ENCODE measurements at regions not wholly inside any gene's neighbourhood (a gene's known extent, or its start where the extent isn't known, plus 50 kb on each side); places are given as distances from the start of the nearest gene placed in this dataset.

DNA sequence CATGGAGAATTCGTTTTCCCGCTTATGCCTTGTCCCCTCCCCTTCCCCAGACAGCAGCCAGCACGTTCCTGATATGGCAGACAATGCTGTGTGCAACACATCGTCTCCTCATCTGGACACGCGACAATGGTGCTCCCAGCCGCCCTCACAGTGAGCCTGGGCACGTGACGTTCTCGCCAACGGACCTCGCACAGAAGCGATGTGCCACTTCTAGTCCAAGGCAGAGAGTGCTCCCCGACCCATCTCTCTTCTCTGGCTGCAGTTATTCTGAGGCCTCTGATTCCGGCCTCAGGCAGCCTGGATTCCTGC is 505.4 kb downstream of the EIPR1 start:
- DNase-seq (ENCODE audit: low read depth in 2 of 2): no peak

DNA sequence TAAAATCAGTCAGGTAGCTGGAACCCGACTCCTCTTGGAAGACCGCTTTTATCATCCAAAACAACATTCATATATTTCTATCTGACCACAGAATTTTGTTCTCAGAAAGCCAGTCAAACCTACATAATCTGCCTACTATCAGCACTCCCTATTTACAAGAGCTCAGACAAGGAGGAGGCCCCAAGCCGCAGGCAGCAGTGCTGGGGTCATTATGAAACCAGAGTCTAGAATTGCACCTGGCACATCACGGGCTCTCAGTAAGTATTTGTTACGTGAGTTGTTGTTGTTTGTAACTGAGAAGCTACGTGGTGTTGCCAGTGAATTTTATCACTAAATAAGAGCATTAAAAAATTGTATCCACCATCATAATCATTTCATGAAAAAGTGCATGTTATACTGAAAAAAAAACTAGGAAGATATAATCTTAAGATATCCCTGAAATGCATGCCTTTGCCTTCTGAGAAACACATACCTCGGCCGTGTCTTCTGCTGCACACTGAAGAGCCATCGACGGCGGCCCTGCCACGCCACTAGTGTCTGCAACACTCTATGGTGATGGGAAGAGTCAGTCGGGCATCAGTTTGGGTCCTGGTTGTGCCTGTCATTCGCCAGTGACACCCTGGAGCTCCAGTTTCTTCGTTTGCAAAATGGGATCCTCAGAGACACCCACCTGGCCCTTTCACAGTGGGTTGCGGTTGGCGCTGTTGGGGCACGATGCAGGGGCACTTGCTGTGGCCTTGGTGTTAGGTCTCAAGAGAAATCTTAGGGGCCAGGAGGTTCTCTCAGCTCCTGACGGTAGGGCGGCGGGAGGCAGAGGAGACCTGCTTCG is 505.9 kb downstream of the EIPR1 start:
- no peak for DNase-seq (ENCODE audit: low read depth in 2 of 2)

DNA sequence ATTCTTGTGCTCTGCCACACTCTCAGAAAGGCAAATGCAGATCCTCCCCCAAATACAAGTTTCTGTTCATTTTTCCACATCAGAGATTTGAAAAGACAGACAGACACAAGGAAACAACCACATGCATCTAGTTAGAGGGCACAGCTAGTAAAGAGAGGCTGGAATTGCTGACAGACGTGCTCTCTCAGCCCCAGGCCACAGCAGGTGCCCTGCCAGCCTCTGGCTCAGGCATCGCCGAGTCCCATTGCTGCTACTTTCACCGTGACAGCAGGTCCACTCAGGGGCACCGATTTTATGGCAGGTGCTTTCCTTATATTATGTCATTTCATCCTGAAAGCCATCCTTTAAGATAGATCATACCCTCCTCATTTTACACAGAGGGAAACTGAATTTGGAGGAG is 507.5 kb downstream of the EIPR1 start:
- no peak for DNase-seq (ENCODE audit: low read depth in 2 of 2)

DNA sequence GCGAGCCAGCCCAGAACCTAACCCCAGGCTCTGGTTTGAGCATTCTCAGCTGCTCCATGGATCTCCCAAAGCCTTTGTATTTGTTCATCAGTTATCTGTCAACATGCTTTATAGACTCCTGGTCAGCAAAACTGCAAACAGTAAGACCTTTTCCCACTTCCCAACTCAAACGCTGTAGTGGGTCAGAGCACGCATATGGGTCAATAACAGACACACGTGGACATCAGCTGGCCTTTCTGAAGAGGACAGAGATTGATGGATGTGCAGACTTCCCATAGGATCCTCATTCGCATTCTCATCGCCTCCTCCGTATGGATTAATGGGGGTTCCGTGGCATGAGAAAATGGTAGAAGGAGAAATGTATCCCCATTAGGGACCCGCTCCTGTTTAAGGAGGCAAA is 508.1 kb downstream of the EIPR1 start:
- DNase-seq (ENCODE audit: low read depth in 2 of 2): no peak

DNA sequence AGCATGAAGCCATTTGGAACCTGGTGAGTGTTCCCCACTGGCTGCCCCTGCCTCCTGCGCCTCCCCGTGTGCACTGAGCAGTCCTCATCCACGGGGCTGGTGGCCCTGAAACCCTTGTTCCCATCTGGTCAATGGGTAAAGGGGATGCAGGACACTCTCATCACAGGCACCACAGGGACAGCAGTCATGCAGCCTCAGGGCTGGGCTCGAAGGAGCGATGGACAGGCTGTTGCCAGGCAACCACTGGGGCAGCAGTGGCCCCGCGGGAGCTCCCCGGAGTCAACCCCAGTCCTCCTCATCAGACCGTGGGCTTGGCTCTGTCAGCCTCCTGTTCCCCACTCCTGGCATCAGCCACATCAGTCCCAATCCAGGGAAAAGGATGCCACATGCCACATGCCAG is 509.5 kb downstream of the EIPR1 start:
- no peak for DNase-seq (ENCODE audit: low read depth in 2 of 2)

DNA sequence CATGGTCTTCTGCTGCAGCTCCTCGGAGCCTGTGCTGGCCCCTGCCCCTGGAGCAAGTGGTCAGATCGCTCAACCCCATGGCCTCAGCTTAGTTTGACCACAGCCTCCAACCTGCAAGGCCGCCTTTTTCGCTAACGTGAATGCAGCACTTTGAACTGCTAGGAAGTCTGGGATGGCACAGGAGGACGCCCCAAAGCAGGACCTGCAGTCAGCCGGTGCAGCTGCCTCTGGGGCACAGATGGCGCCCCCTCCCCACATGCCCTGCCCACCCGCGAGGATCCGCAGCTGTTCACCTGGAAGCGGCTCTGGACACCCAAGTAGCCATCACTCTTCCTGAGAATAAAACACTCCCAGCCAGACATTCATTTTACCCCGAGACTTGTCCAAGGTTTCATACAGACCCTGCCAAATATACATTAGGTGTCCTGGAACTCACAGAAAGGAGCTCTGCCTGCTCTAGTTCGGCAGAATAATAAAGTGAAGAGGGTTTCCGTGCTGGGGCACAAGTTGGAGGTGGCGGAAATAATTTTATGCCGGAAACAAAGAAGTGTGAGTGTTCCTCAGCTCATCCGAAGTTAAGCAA is 510.1 kb downstream of the EIPR1 start:
- DNase-seq (ENCODE audit: low read depth in 2 of 2): no peak

DNA sequence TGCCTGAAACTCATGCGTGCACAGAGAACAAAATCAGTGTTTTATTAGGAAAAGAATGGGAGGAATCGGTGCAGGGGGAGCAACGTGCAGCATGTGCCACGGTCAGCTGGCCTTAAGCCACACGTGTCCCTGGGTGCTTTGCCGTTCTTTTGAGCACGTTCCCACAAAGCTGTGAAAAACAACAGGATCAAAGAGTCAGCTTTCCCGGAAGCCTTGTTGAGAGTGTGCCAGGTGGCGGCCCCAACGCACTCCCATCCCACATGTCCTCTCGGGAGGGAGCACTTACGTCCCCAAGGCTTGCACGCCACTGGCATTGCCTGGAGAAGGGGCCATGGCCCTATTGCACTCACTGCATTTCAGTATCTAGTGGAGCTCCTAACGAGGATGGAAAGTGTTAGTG is 511.2 kb downstream of the EIPR1 start:
- DNase-seq (ENCODE audit: low read depth in 2 of 2): no peak

DNA sequence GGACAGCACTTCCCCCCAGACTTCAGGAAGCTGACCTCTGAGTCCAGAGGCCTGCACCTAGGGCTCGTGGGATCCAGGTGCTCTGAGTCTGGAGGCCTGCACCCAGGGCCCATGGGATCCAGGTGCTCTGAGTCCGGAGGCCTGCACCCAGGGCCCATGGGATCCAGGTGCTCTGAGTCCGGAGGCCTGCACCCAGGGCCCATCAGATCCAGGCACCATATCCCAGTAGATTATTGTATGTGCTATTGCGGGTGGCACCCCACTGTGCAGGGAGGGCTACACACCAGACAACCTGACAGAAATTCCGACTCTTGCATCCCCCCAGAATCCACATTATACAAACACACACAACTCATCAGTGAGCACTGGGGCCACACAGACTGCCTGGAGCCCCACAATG is 515.2 kb downstream of the EIPR1 start:
- no peak for DNase-seq (ENCODE audit: low read depth in 2 of 2)

DNA sequence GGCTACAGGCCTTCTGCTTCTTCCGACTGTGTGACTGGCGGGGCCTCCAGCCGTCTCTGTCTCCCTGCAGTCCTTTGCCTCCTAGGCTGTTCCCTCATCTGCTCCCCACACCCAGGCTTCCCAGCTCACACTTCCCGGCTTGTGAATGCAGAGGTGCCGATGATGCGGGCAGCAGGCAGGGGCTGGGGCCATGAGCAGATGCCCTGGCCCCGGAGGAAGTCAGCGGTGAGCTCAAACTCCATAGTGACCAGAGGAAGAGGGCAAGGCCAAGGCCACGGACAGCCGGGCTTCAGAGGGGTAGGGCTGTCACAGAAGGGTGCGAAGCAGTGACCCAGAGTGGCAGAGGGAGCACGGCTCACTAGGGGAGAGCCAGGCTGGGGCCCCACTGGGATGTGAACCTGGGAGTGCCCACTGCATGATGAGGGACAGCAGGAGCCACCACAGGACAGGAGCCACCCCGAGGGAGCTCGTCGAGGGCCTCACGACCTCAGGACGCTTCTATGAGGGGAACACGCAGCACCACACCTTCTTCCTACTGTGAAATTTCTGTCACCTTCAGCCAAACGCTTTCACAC is 515.9 kb downstream of the EIPR1 start:
- no peak for DNase-seq (ENCODE audit: low read depth in 2 of 2)

DNA sequence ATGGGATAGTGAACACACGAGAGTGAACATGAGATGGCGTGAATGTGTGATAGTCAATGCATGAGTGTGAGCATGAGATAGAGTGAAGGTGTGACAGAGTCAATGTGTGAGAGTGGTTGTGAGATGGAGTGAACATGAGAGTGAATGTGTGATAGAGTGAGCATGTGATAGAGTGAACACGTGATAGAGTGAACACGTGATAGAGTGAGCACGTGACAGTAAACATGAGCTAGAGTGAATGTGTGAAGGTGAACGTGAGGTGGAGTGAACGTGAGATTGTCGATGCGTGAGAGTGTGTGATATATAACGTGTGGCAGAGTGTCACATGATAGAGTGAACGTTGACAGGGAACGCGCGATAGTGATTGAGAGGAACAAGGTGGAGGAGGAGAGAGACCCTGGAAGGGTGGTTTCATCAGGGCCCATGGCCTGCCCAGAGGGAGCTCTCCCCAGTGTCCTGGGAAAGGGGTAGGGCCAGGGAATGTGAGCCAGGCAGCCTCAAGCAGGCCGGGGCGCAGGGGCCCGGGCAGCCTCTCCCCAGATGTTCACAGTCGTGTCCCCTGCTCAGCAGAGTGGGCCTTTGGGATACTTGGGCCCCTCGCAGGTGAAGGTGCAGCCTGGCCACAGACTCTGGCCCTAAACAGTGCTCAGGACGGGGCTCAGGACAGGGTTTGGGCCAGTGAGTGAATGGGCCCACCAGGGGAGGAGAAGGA is 516.9 kb downstream of the EIPR1 start:
- no peak for DNase-seq (ENCODE audit: low read depth in 2 of 2)

DNA sequence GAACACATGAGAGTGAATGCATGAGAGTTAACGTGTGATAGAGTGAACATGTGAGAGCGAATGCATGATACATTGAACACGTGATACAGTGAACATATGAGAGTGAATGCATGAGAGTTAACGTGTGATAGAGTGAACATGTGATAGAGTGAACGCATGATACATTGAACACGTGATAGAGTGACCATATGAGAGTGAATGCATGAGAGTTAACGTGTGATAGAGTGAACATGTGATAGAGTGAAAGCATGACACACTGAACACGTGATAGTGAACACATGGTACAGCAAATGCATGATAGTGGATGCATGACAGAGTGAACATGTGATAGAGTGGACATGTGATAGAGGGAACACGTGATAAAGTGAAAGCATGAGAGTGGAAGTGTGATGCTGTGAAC is 517.9 kb downstream of the EIPR1 start:
- no peak for DNase-seq (ENCODE audit: low read depth in 2 of 2)

DNA sequence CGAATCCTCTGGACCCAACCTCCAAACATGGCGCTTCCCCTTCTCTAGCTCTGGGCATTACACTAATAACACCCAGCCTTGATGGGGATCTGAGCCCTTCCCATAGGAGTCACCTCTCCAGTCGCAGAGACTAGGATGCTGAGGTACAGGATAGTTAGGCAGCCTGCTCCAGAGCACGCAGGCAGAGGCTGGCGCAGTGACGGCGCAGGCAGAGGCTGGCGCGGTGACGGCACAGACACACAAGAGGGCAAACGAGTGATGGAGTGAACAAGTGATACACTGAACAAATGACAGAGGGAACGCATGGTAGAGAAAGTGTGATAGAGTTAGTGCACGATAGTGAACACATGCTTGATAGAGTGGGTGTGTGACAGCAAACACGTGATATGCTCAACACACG is 518.5 kb downstream of the EIPR1 start:
- no peak for DNase-seq (ENCODE audit: low read depth in 2 of 2)

DNA sequence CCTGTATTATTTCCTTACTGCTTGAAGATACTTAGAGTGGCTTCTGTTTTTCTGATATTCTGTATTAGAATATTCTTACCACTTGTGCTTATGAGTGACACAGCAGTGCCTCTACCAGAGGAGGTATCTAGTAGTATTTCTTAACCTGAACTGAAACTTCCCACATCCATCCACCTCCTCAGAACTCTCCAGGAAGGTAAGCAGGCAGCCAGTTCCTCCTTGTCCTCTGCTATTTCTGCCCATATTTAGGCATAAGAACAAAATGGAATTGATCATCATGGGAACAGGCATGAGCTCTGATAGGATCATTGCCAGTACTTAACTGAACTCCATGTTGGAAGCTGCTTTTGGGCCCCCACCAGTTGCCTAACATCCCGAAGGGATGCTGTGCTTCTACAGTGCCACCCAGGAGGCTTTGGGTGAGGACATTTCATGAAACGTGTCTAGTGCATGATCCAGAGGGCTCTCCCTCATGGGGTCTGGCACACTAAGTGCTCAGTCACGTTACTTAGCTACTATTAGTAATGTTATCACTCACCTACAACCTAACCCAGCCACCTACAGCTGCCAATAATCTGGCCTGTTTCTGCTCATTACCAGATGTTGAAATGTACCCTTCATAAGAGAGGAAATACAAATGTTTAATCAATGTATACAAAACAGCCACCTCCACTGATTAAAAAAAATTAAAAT is 520.7 kb downstream of the EIPR1 start:
- no peak for DNase-seq (ENCODE audit: low read depth in 2 of 2)

DNA sequence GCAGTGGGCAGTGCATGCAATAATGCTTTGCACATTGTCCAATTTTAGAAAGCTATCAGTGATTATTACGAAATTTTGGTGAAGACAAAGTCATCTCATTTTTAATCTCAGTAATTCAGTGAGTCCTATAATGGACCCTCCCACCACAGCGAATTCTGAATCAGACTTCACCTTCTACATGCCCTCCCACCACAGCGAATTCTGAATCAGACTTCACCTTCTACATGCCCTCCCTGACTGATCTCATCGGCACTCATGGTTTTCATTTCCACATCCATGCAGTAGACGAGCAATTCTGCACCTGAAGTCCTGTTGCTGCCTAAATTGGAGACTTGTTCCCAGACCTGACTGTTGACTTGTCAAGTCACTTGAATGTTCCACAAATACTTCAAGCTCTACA is 522.3 kb downstream of the EIPR1 start:
- no peak for DNase-seq (ENCODE audit: low read depth in 2 of 2)

DNA sequence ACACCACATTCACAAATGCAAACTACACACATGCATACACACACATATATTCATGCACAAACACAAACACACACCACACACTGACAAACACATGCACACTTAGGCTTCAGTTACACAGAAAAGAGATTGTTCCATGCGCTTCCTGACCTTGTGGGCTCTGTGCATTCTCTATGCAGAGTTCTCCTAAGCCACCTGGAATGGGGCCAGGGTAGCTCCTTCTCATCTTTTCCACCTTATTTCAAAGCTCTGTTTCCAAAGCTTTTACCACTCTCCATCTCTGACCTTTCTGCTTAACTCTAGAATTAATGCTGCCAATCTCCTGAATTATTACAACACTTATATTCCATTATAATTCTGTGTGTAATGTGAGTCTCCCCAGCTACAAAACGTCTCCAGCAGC is 522.3 kb upstream of the MYT1L start:
- DNase-seq (ENCODE audit: low read depth in 2 of 2): no peak

DNA sequence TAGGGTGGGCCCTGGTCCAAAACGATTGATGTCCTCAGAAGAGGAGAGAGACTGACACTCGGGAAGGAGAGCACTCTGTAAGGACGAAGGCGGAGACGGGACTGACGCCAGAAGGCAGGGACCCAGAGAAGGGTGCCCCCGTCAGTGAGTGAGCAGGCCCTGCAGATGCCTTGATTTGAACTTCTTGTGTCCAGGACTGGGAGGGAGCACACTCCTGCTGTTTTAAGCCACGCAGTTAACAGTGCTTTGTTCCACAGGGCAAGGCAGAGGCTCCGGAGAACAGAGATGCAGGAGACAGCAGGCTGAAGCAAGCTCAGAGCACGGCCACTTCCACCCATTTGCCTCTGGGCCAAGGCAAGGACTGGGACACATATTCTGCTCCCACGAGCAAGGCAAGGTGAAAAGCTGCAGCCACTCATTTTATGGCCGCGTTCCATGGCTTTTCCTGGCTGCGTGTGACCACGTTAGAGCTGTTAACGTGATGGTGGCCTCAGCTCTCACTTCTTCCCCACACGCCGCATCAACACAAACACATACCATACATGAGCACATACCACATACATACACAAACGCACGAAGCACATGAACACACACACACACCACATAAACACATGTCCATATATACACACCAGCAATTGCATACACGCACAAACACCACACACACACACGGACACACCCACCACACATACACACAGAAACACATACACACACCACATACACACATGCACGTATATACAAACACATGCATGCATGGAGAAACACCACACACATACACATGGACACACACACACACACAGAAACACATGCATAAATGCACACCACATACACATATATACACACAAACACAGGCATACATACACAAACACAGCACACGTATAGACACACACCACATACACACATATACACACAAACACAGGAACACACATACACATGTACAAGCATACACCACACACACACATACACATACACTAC is 521.0 kb upstream of the MYT1L start:
- DNase-seq (ENCODE audit: low read depth in 2 of 2): no peak

DNA sequence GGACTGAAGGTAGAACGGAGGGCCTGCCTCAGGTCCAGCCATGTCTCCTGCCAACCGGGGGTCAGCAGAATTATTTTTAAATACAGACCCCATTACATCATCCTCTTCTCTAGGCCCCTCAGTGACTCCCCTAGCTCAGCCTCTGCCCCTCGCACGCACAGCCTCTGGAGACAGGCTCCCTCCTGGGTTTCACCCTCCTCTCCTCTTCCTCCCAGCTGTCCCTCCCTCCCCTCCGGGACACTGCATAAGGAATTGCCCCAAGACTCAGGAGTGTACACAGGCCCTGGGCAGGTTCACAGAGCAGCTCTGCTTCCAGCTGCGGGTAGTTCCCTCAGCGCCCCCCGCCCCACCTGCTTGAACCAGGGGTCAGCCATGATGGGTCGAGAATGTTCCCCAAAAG is 520.2 kb upstream of the MYT1L start:
- DNase-seq (ENCODE audit: low read depth in 2 of 2): no peak

DNA sequence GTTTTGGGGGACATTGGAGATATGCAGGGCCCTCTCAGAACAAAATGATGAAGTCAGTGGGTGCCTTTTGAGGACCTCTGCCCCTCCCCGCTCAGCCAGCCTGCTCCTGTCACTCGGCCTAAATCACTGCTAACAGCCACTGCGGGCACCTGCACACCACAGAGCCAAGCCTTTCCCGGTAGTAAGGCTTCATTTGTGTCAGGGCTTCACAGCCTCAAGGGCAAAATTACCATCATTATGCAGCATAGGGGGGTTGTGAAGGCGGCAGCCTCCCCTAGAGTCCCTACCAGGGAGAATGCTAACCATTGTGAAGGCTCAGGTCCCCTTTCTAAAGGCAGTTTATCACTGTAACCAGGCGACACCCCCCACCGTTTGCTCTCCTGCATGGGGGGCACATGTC is 519.8 kb upstream of the MYT1L start:
- no peak for DNase-seq (ENCODE audit: low read depth in 2 of 2)

DNA sequence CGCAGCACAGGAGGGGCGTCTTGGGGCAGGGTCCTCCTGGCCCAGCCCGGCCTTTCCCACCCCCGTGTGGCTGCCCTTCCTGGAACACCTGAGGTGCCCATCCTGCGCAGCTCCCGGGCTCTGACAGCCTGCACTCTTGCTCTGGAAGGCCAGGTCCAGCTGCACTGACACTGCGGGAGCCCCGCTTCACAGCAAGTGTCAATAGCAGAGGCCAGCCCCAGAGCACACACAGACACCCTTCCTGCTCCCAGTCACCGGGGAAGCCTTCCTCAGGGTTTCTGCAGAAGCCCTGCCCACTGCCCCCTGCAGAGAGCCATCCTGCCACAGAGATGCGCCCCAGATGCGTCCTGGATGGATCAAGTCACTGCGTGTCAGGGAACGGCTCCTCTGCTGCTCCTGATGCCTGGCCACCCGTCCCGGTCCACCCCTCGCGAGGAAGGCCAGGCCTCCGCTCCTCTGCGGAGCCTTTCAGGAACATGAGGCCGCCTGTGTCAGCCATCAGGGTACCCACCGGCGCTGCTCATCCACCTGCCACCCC is 519.2 kb upstream of the MYT1L start:
- no peak for DNase-seq (ENCODE audit: low read depth in 2 of 2)

DNA sequence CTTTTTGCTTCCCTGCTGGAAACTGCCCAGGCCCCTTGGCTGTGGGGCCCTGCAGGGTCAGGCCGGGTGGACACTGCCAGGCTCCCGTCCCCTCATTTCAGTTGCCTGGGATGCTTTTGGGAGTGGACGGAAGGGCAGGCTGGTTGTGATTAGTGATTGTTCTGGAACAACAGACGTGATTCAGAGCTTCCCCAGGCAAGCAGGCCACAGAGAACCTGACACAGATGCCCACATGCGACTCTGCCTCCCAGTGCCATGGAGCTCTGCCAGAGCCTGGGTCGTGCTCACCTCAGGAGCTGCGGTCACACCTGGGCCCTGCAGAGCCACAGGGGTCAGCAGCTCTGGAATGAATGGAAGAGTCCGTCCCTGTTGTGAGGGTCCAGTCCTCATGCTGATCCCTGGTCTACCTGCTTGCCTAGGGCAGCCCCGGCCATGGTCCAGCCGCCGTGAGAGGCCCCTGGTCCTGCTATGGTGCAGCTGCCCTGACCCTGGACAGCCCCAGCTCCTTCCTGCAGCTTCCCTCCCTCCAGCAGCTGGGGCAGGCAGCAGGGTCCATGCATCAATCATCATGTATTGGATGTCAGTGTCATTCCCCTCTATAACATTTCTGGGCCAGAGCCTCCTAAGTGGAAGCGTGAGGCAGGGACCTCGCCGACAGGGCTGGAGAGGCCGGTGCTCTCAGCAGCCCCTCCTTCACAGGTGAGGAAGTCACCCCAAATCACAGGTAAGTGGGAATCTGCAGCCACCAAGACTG is 518.6 kb upstream of the MYT1L start:
- DNase-seq (ENCODE audit: low read depth in 2 of 2): no peak
